ENCODE measurements at regions not wholly inside any gene's neighbourhood (a gene's known extent, or its start where the extent isn't known, plus 50 kb on each side); places are given as distances from the start of the nearest gene placed in this dataset.

GRCh38 chr13:76231522-76232167 lies 595.5 kb downstream of the LMO7 start:
- H3K9ac ChIP-seq (ENCODE audit: low read length), result no peak overlapping the region
- no peak overlapping the region for H3K27ac ChIP-seq (ENCODE audit: low read length)
- H3K9me3 ChIP-seq (ENCODE audit: insufficient read depth, low read length), result no peaks in the 10 kb centered on the region

DNA sequence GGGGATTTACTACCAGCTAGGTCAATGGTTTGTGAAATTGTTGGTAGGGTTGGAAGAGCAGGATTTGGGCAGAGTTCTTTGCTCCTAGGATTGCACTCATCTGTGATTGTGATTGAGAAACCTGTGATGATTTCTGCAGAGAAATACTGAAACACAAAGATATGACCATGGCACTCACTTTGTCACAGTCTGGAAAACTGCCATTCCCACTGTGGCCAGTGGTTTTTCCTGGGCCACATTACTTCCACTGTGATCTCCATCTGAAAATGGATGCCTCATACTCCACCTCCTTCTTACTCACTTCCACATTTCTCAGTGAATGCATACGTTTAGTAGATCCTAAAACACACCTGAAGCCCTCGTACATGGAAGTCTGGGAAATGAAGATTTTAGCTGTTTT lies 593.2 kb downstream of the LMO7 start:
- H3K9ac ChIP-seq (ENCODE audit: low read length), result no peak overlapping the region
- no peak overlapping the region for H3K4me2 ChIP-seq (ENCODE audit: low read length)
- no peaks in the 10 kb centered on the region for H4K20me1 ChIP-seq (ENCODE audit: insufficient read depth, low read length)
- no peaks in the 10 kb centered on the region for H3K9me3 ChIP-seq (ENCODE audit: insufficient read depth, low read length)
- H3K79me2 ChIP-seq (ENCODE audit: low read length), result no peaks in the 10 kb centered on the region
- no peaks in the 10 kb centered on the region for H3K27me3 ChIP-seq (ENCODE audit: low read depth, low read length)
- no peaks in the 10 kb centered on the region for H3K36me3 ChIP-seq (replicated peaks; ENCODE audit: low read depth, low read length)
- H3K4me3 ChIP-seq (ENCODE audit: low read length), result no peak overlapping the region
- H3K4me1 ChIP-seq (ENCODE audit: low read length), result no peaks in the 10 kb centered on the region
- H3K27ac ChIP-seq (ENCODE audit: low read length), result no peak overlapping the region
- no peak overlapping the region for H2AFZ ChIP-seq (ENCODE audit: low read depth, low read length)
- TF ChIP-seq EZH2phosphoT487 (IDR thresholded peaks at IDR 0.05; ENCODE audit: low read depth), result no peak
- TF ChIP-seq, protein P1, sequence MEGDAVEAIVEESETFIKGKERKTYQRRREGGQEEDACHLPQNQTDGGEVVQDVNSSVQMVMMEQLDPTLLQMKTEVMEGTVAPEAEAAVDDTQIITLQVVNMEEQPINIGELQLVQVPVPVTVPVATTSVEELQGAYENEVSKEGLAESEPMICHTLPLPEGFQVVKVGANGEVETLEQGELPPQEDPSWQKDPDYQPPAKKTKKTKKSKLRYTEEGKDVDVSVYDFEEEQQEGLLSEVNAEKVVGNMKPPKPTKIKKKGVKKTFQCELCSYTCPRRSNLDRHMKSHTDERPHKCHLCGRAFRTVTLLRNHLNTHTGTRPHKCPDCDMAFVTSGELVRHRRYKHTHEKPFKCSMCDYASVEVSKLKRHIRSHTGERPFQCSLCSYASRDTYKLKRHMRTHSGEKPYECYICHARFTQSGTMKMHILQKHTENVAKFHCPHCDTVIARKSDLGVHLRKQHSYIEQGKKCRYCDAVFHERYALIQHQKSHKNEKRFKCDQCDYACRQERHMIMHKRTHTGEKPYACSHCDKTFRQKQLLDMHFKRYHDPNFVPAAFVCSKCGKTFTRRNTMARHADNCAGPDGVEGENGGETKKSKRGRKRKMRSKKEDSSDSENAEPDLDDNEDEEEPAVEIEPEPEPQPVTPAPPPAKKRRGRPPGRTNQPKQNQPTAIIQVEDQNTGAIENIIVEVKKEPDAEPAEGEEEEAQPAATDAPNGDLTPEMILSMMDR (IDR thresholded peaks at IDR 0.05; ENCODE audit: low read depth, low read length), result no peak

More at GRCh38 chr13:76231522-76232167, 595.5 kb downstream of the LMO7 start:
- Histone ChIP-seq H3K4me2 (ENCODE audit: low read length) (no peak overlapping the region), H3K79me2 (ENCODE audit: low read length) (no peaks in the 10 kb centered on the region), H2AFZ (ENCODE audit: low read depth, low read length) (no peak overlapping the region), H3K36me3 (replicated peaks; ENCODE audit: low read depth, low read length) (no peaks in the 10 kb centered on the region), H3K27me3 (ENCODE audit: low read depth, low read length) (no peaks in the 10 kb centered on the region), H3K4me1 (ENCODE audit: low read length) (no peaks in the 10 kb centered on the region), H3K4me3 (ENCODE audit: low read length) (no peak overlapping the region), H4K20me1 (ENCODE audit: insufficient read depth, low read length) (no peaks in the 10 kb centered on the region)
- TF ChIP-seq, protein P1 (IDR thresholded peaks at IDR 0.05; ENCODE audit: low read depth, low read length), result no peak
- TF ChIP-seq EZH2phosphoT487 (IDR thresholded peaks at IDR 0.05; ENCODE audit: low read depth), result no peak

- H3K9me3 ChIP-seq (ENCODE audit: insufficient read depth, low read length), result no peaks in the 10 kb centered on the region
- H3K27me3 ChIP-seq (ENCODE audit: low read depth, low read length), result no peaks in the 10 kb centered on the region
- H3K27ac ChIP-seq (ENCODE audit: low read length), result no peak overlapping the region
- H2AFZ ChIP-seq (ENCODE audit: low read depth, low read length), result no peak overlapping the region
- H3K4me2 ChIP-seq (ENCODE audit: low read length), result no peak overlapping the region
- H3K79me2 ChIP-seq (ENCODE audit: low read length), result no peaks in the 10 kb centered on the region
- H3K4me3 ChIP-seq (ENCODE audit: low read length), result no peak overlapping the region
- H3K4me1 ChIP-seq (ENCODE audit: low read length), result no peaks in the 10 kb centered on the region
- H3K36me3 ChIP-seq (replicated peaks; ENCODE audit: low read depth, low read length), result no peaks in the 10 kb centered on the region
- no peak overlapping the region for H3K9ac ChIP-seq (ENCODE audit: low read length)
- TF ChIP-seq, protein P1 (IDR thresholded peaks at IDR 0.05; ENCODE audit: low read depth, low read length), result no peak
- no peak for TF ChIP-seq EZH2phosphoT487 (IDR thresholded peaks at IDR 0.05; ENCODE audit: low read depth)
- no peaks in the 10 kb centered on the region for H4K20me1 ChIP-seq (ENCODE audit: insufficient read depth, low read length)
Measured at GRCh38 chr13:76226941-76227340, 590.8 kb downstream of the LMO7 start.

DNA sequence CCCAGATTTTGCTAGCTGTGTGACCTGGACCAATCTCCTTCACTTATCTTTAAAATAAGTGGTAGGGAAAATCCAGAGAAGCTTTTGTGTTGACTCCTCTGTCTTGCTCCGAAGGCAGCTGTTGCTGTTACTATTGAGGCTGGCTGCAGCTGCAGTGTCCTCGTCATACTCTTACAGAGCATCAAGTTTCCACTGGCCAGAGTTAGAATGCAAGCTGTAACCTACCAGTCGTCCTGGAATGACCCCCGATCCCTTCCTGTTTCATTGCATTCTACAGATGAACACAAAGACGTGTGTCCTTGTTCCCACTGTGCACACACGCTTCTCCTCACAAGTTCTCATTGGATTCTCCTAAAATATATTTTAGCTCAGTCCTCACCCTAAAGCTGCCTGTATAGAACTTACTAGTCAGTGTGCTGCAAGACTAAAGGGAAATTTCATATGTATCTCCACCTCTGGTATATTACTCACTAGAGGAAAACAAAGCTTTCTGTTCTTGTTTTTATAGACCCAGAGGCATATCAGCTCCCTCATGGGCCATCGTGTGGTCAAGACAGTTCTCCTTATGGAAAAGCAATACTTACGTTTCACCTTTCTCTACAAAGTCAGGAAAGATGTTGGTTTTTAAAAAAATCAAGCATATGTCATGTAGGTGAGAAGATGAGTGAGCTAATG lies 589.8 kb downstream of the LMO7 start:
- H3K4me1 ChIP-seq (ENCODE audit: low read length), result no peaks in the 10 kb centered on the region

More for the DNA sequence above, 589.8 kb downstream of the LMO7 start:
- no peaks in the 10 kb centered on the region for H4K20me1 ChIP-seq (ENCODE audit: insufficient read depth, low read length)
- no peak overlapping the region for H2AFZ ChIP-seq (ENCODE audit: low read depth, low read length)
- no peaks in the 10 kb centered on the region for H3K27me3 ChIP-seq (ENCODE audit: low read depth, low read length)
- H3K36me3 ChIP-seq (replicated peaks; ENCODE audit: low read depth, low read length), result no peaks in the 10 kb centered on the region
- no peak overlapping the region for H3K4me3 ChIP-seq (ENCODE audit: low read length)
- no peak overlapping the region for H3K27ac ChIP-seq (ENCODE audit: low read length)
- TF ChIP-seq EZH2phosphoT487 (IDR thresholded peaks at IDR 0.05; ENCODE audit: low read depth), result no peak
- TF ChIP-seq, protein P1 (IDR thresholded peaks at IDR 0.05; ENCODE audit: low read depth, low read length), result no peak
- no peak overlapping the region for H3K9ac ChIP-seq (ENCODE audit: low read length)
- no peaks in the 10 kb centered on the region for H3K79me2 ChIP-seq (ENCODE audit: low read length)
- no peaks in the 10 kb centered on the region for H3K9me3 ChIP-seq (ENCODE audit: insufficient read depth, low read length)
- no peak overlapping the region for H3K4me2 ChIP-seq (ENCODE audit: low read length)
